Kasumi-1 (cell line): ENCODE measurements at regions not wholly inside any gene's neighbourhood (a gene's known extent, or its start where the extent isn't known, plus 50 kb on each side); places are given as distances from the start of the nearest gene placed in this dataset.

ENCODE experiments used
- DNase-seq, 2 experiments: peaks; one replicate each; lab custom pipeline; 2025; lab: John Stamatoyannopoulos, UW

DNA sequence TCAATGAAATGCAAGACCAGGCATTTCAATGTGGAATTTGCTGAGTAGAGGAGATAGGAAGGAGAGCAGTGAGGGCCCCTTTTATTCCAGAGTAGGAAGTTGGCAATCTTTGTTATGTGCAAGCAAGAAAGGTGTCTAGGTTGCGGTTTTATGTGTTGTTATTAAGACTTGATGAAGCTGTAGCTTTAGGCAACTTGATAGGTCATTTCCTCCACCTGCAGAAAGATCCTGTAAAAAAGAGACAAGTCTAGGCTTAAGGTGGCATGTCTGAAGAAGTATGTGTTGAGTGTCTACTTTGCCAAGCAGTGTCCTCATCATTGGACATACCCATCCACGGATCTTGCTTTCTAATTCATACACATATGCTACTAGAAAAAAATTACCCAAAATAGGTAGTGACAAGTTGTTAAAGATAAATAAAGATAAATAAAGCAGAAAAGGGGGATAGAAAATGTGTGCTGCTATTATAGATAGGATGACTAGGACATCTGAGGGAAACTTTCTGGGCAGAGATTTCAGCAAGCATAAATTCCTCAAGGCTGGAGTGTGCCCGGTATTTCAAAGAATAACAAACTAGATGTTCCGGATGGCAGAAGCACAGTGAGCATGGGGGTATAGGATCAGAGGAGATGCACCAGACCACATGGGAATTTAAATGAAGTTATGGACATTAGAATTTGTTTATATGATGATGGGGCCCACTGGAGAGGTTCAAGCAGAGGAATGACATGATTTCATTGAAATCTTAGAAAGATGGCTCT, 335.0 kb downstream of the TGFB2 start:
- no peak for DNase-seq

GRCh38 chr1:218683242-218683641, 338.1 kb downstream of the TGFB2 start:
- no peak for DNase-seq

DNA sequence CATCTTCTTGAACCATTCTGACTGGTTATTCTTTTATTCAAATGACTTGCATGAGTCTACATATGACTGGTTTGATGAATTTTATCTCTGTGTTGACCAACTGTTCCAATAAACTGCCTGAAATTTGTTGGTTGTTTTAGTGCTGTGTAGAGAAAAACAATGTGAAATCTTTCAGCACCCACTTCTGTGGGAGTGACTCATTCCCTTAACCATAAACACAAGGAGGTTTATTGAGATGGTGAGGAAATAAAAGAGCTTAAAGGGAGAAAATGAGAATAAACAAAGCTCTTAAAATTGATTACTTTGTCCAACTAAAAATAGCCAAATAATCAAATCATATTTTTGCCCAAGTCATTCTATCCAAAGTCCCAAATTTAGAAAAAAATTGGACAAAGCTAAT, 341.1 kb downstream of the TGFB2 start:
- DNase-seq: no peak

GRCh38 chr1:218686761-218687160, 341.6 kb downstream of the TGFB2 start:
- DNase-seq: no peak

- no peak for DNase-seq
Measured at GRCh38 chr1:218692808-218693207, 347.7 kb downstream of the TGFB2 start.

- no peak for DNase-seq
Measured at GRCh38 chr1:218693599-218693998, 348.5 kb downstream of the TGFB2 start.

DNA sequence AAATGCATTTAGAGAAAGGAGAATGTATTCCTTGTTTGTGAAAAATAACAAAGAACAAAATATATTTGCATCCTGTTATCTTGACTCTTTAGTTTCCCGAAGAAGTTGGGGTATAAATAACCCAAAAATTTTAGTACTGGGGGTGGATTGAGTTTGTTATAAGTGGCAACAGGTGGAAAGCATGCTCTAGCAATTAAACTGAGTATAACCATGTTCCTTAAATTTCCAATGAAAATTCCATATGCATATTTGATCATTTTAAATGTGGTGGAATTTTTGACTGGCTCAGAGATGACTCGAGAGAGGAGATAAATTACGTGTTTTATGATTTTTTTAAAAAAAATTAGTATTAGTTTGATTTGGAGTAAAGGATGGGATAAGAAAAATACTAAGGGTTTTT, 348.9 kb downstream of the TGFB2 start:
- no peak for DNase-seq

GRCh38 chr1:218694636-218695035, 349.5 kb downstream of the TGFB2 start:
- DNase-seq: no peak

DNA sequence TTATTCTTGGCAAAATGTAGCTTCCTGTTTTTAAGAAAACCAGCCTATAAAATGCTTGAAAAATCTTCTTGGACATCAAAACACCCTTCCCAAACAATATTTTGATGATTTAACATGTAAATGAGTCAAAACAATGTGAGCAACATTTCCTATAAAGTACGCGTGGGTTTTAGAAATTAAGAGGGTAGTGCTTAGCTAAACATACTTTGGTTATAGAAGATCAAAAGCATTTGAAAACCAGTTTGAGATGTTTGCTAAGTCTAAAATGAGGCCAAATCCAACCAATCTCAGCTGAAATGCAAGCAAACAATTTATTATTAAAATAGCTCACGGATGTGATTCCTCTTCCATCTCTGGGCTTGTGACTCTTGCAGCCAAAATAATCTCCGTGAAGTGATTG, 350.4 kb downstream of the TGFB2 start:
- no peak for DNase-seq

GRCh38 chr1:218698141-218698540, 353.0 kb downstream of the TGFB2 start:
- DNase-seq: no peak

- DNase-seq: no peak
Measured at GRCh38 chr1:218699421-218699820, 354.3 kb downstream of the TGFB2 start.

- DNase-seq: no peak
Measured at GRCh38 chr1:218699865-218700264, 354.7 kb downstream of the TGFB2 start.

GRCh38 chr1:218700666-218701065, 355.5 kb downstream of the TGFB2 start:
- DNase-seq: no peak

DNA sequence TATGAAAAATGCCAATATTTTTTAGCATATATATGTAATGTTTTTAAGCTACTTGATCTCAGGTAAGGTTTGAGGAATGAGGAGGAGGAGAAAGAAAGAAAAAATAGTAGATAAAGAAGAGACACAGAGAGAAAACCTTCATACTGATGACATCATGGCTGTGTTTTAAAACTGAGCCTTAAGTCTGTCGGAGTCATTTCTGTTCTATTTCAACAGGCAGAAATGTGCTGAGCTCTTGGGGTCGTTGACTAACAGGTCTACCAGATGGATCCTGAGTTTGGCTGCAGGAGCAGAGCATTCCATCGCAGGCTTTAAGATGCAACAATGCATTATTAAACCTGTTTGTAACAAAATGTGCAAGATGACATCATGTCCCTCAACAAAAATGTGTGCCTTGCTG, 356.0 kb downstream of the TGFB2 start:
- DNase-seq: no peak

- no peak for DNase-seq
Measured at GRCh38 chr1:218702775-218703174, 357.6 kb downstream of the TGFB2 start.

- no peak for DNase-seq
Measured at GRCh38 chr1:218703836-218704235, 358.7 kb downstream of the TGFB2 start.

DNA sequence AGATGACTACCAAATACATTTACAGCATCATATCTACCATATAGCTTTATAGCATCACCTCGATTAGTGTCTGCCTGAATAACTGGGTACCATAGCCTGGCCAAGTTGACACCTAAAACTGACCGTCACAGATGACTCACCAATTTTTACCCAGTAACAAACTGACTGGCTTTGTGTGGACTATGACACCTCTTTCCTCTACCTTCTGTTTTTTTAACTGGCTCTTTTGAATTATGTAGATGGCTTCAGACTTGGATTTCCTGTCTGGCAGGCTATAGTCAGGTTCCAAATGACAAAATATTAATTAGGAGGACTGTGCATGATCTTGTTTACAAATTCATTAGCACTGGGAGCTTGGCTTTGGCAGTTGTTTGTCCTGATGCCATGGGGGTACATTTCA, 360.3 kb downstream of the TGFB2 start:
- no peak for DNase-seq

GRCh38 chr1:218705911-218706893, 361.1 kb downstream of the TGFB2 start:
- no peak for DNase-seq

- DNase-seq: no peak
Measured at GRCh38 chr1:218711001-218711400, 365.9 kb downstream of the TGFB2 start.

GRCh38 chr1:218711884-218712674, 366.9 kb downstream of the TGFB2 start:
- DNase-seq: no peak

DNA sequence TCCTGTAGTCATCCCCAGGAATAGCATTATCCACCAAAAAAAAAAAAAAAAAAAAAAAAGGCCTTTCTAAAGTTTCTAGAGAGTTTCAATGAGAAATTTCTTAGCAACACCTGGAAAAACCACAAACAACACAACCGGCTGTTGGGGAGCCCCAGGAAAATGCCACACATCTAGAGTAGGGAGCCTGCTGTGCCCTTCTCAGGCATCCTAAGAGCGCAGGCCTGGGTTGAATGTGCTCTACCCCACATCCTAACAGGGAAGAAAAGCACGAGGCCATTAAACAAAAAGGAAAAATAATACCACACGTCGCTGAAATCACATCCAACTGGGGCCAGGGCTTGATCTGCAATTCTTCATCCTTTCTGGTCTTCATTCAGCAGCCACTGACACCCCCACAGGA, 367.5 kb downstream of the TGFB2 start:
- DNase-seq: no peak

GRCh38 chr1:218715961-218716669, 371.0 kb downstream of the TGFB2 start:
- no peak for DNase-seq
